ENCODE measurements at regions not wholly inside any gene's neighbourhood (a gene's known extent, or its start where the extent isn't known, plus 50 kb on each side); places are given as distances from the start of the nearest gene placed in this dataset.

DNA sequence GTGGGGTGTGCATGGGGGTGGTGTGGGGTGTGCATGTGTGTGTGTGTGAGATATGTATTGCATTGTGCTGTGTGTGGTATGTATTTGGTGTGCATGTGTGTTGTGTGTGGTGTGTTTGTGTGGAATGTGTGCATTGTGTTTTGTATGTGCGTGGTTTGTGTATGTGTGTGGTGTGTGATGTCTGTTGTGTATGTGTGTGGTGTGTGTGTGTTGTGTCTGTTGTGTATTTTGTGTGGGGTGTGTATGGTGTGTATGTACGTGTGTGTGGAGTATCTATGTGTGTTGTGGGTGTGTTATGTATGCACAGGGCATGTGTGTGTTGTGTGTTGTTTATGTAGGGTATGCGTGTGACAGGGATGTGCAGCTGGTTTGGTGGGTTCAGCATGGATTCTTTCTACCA is 67.8 kb upstream of the COG2 start:
- TF ChIP-seq TAF1 (IDR thresholded peaks at IDR 0.05; ENCODE audit: borderline replicate concordance, insufficient read depth, low read length) (no peak), REST (IDR thresholded peaks at IDR 0.05; ENCODE audit: insufficient read depth in 1 of 2, low read depth in 2 of 2, low read length in 2 of 2) (no peak)
